Upper lobe of left lung (tissue), 4 donors: ENCODE measurements at regions not wholly inside any gene's neighbourhood (a gene's known extent, or its start where the extent isn't known, plus 50 kb on each side); places are given as distances from the start of the nearest gene placed in this dataset.

Experiments
- EP300 ChIP-seq, 4 donors: sonication (generic); formaldehyde crosslinking; IDR thresholded peaks; one replicate each; pipeline ENCODE4 v1.5.1; 2017; ENCODE audit warnings: antibody characterized with exemption in 4 of 4, control low read depth in 2 of 4
- POLR2A ChIP-seq, 4 donors: fragments of 450-650 bp; IDR thresholded peaks; one replicate each; pipeline ENCODE4 v1.5.1; 2016 to 2017; ENCODE audit warnings: antibody characterized with exemption in 4 of 4, mild to moderate bottlenecking in 2 of 4
- TF ChIP-seq, protein P1 (sequence below), 6 experiments: fragments of 450-650 bp in 4 of 6; fragments of 200-600 bp in 2 of 6; sonication (generic) in 2 of 6; IDR thresholded peaks; one replicate each; pipeline ENCODE4 v1.5.1; 2016 to 2019; ENCODE audit warnings: antibody characterized with exemption in 6 of 6

DNA sequence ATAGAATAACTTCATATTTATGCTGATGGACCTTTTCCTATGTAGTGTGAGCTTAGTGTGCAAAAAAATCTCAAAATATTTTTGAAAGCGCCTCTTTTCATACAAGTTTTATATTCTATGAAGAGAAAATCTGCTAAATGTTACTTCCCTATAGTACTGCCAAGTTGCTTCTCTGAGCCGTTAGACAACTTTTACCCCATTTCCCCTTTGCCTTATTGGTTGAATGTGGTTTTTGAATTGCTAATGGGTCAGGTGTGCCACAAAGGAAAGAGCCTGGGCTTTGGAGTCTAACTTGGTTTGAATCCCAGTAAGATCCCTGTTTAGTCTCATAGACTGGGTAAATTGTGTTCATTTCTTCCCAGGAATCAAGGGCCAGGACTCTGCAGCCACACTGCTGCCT, 261.5 kb downstream of the SNX10 start:
- TF ChIP-seq, protein P1, sequence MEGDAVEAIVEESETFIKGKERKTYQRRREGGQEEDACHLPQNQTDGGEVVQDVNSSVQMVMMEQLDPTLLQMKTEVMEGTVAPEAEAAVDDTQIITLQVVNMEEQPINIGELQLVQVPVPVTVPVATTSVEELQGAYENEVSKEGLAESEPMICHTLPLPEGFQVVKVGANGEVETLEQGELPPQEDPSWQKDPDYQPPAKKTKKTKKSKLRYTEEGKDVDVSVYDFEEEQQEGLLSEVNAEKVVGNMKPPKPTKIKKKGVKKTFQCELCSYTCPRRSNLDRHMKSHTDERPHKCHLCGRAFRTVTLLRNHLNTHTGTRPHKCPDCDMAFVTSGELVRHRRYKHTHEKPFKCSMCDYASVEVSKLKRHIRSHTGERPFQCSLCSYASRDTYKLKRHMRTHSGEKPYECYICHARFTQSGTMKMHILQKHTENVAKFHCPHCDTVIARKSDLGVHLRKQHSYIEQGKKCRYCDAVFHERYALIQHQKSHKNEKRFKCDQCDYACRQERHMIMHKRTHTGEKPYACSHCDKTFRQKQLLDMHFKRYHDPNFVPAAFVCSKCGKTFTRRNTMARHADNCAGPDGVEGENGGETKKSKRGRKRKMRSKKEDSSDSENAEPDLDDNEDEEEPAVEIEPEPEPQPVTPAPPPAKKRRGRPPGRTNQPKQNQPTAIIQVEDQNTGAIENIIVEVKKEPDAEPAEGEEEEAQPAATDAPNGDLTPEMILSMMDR (IDR thresholded peaks at IDR 0.05), result no peak
- TF ChIP-seq POLR2A (IDR thresholded peaks at IDR 0.05) (no peak), EP300 (IDR thresholded peaks at IDR 0.05) (no peak)
